ENCODE measurements at regions not wholly inside any gene's neighbourhood (a gene's known extent, or its start where the extent isn't known, plus 50 kb on each side); places are given as distances from the start of the nearest gene placed in this dataset.

DNA sequence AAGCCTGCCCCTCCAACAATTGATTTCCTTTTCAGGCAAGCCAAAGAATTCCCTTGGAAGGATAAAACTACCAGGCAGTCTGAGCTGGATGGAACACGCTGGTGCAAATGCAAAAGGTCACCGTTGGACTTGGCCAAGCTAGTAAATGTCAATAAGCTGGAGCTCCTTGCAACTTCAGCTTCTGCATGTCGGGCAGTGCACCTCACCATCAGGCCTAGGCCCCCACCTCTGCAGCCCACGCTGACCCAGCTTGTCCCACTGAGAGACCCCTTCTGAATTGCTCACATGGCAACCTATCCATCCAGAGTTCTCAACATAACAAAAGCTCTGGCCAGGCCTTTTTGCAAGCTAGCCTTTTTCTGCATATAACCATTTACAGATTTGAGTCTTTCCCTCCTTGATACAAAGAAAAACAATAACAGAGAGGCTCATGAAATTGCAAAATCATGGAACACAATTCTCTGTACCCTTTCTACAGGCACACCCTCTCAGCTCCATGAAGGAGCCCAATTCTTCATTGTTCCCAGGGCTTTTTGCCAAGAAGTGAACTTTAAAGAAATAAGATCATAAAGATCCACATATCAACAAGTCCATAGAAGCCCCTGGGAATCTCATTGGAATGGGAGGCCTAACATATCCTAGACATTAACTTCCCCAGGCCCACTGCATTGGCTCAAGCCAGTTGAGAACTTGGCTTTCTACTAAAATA is 123.9 kb upstream of the SLIT3 start:
- CTCF ChIA-PET (ENCODE audit: low intra/inter-chr PET ratio) = no interaction called here

GRCh38 chr5:169424279-169424655 is 123.3 kb upstream of the SLIT3 start:
- H3K4me1 ChIP-seq (replicated peaks in 1 of 2; ENCODE audit: control insufficient read depth in 2 of 2, insufficient read depth in 2 of 2, low read length in 2 of 2) = no peaks in the 10 kb centered on the region
- H3K9ac ChIP-seq (ENCODE audit: insufficient read depth in 1 of 2, low read depth in 2 of 2, low read length in 2 of 2) = no peak overlapping the region
- no peaks in the 10 kb centered on the region for H3K36me3 ChIP-seq (ENCODE audit: control insufficient read depth, insufficient read depth, low read length)
- BruUV-seq (replicated peaks) = no TSS peak
- intact Hi-C loops (cut with micrococcal nuclease) = no loop called here
- H4K20me1 ChIP-seq (replicated peaks; ENCODE audit: control insufficient read depth, insufficient read depth, low read length) = no peaks in the 10 kb centered on the region
- no peaks in the 10 kb centered on the region for H3K27me3 ChIP-seq (ENCODE audit: control insufficient read depth in 2 of 2, insufficient read depth in 2 of 2, low read length in 2 of 2)
- H3K27ac ChIP-seq (ENCODE audit: extremely low read depth, low read depth, low read length) = no peak overlapping the region
- POLR2A ChIA-PET = no interaction called here
- DNase-seq (ENCODE audit: extremely low read depth in 1 of 4, low spot score in 3 of 4) (no peak), ATAC-seq (no peak), FAIRE-seq (no peak)
- no peak overlapping the region for H3K4me2 ChIP-seq (ENCODE audit: insufficient read depth, low read length)
- H3K9me1 ChIP-seq (ENCODE audit: control insufficient read depth, insufficient read depth, low read length) = no peaks in the 10 kb centered on the region
- H3K9me3 ChIP-seq (replicated peaks; ENCODE audit: control insufficient read depth, insufficient read depth, low read depth, low read length) = no peaks in the 10 kb centered on the region
- 0% methylated on average over 2 of the region's 2 CpGs for WGBS (ENCODE audit: insufficient coverage, low coverage, missing lambda C conversion rate)
- no peak overlapping the region for H2AFZ ChIP-seq (ENCODE audit: low read depth, low read length)
- no peaks in the 10 kb centered on the region for H3K79me2 ChIP-seq (ENCODE audit: control insufficient read depth, insufficient read depth, low read length)
- no peak overlapping the region for H3K4me3 ChIP-seq
- in situ Hi-C loops (cut with MboI) = no loop called here
- CTCF ChIA-PET (ENCODE audit: low intra/inter-chr PET ratio) = no interaction called here
- TF ChIP-seq ZNF77 (CRISPR knock-in tag; IDR thresholded peaks at IDR 0.05) = no peak
- no peak for TF ChIP-seq PHB2 (IDR thresholded peaks at IDR 0.05; ENCODE audit: low read depth)
- TF ChIP-seq, protein P1, sequence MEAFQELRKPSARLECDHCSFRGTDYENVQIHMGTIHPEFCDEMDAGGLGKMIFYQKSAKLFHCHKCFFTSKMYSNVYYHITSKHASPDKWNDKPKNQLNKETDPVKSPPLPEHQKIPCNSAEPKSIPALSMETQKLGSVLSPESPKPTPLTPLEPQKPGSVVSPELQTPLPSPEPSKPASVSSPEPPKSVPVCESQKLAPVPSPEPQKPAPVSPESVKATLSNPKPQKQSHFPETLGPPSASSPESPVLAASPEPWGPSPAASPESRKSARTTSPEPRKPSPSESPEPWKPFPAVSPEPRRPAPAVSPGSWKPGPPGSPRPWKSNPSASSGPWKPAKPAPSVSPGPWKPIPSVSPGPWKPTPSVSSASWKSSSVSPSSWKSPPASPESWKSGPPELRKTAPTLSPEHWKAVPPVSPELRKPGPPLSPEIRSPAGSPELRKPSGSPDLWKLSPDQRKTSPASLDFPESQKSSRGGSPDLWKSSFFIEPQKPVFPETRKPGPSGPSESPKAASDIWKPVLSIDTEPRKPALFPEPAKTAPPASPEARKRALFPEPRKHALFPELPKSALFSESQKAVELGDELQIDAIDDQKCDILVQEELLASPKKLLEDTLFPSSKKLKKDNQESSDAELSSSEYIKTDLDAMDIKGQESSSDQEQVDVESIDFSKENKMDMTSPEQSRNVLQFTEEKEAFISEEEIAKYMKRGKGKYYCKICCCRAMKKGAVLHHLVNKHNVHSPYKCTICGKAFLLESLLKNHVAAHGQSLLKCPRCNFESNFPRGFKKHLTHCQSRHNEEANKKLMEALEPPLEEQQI (IDR thresholded peaks at IDR 0.05) = no peak
- no peak for TF ChIP-seq TFE3 (CRISPR knock-in tag; IDR thresholded peaks at IDR 0.05)
- no peak for TF ChIP-seq TRIM24 (IDR thresholded peaks at IDR 0.05)
- TF ChIP-seq IRF9 (tag; IDR thresholded peaks at IDR 0.05) = no peak
- no peak for TF ChIP-seq BRD4 (IDR thresholded peaks at IDR 0.05)
- TF ChIP-seq ETV5 (CRISPR knock-in tag; IDR thresholded peaks at IDR 0.05; ENCODE audit: low read depth) = no peak
- TF ChIP-seq ETV1 (tag; conservative IDR thresholded peaks at IDR 0.05; ENCODE audit: low read depth) = no peak
- no peak for TF ChIP-seq MLLT1 (IDR thresholded peaks at IDR 0.05)

More for the DNA sequence above, 123.9 kb upstream of the SLIT3 start:
- no peak for DNase-seq (ENCODE audit: extremely low read depth in 1 of 4, low spot score in 3 of 4)
- POLR2A ChIA-PET = no interaction called here
- Histone ChIP-seq H3K27ac (ENCODE audit: extremely low read depth, low read depth, low read length) (no peak overlapping the region), H3K9me1 (ENCODE audit: control insufficient read depth, insufficient read depth, low read length) (no peaks in the 10 kb centered on the region), H3K4me2 (ENCODE audit: insufficient read depth, low read length) (no peak overlapping the region), H3K9me3 (replicated peaks; ENCODE audit: control insufficient read depth, insufficient read depth, low read depth, low read length) (no peaks in the 10 kb centered on the region), H4K20me1 (replicated peaks; ENCODE audit: control insufficient read depth, insufficient read depth, low read length) (no peaks in the 10 kb centered on the region), H2AFZ (ENCODE audit: low read depth, low read length) (no peak overlapping the region), H3K36me3 (ENCODE audit: control insufficient read depth, insufficient read depth, low read length) (no peaks in the 10 kb centered on the region), H3K4me1 (replicated peaks in 1 of 2; ENCODE audit: control insufficient read depth in 2 of 2, insufficient read depth in 2 of 2, low read length in 2 of 2) (no peaks in the 10 kb centered on the region), H3K9ac (ENCODE audit: insufficient read depth in 1 of 2, low read depth in 2 of 2, low read length in 2 of 2) (no peak overlapping the region), H3K79me2 (ENCODE audit: control insufficient read depth, insufficient read depth, low read length) (no peaks in the 10 kb centered on the region), H3K4me3 (no peak overlapping the region), H3K27me3 (ENCODE audit: control insufficient read depth in 2 of 2, insufficient read depth in 2 of 2, low read length in 2 of 2) (no peaks in the 10 kb centered on the region)
- no peak for ATAC-seq
- in situ Hi-C loops (cut with MboI) (no loop called here), intact Hi-C loops (cut with micrococcal nuclease) (no loop called here)
- BruUV-seq (replicated peaks) = no TSS peak
- FAIRE-seq = no peak
- TF ChIP-seq GATAD2B (IDR thresholded peaks at IDR 0.05; ENCODE audit: borderline replicate concordance) = no peak
- WGBS (ENCODE audit: insufficient coverage, low coverage, missing lambda C conversion rate) = 3% methylated on average over 4 of the region's 4 CpGs

Data from K562 (cell line).